22Rv1 (cell line): ENCODE measurements at regions not wholly inside any gene's neighbourhood (a gene's known extent, or its start where the extent isn't known, plus 50 kb on each side); places are given as distances from the start of the nearest gene placed in this dataset.

ENCODE experiments used
- ZFX ChIP-seq: fragments of 450-650 bp; IDR thresholded peaks from 2 replicates; pipeline ENCODE4 v1.6.1; 2017; ENCODE audit warnings: antibody characterized with exemption, borderline replicate concordance
- TF ChIP-seq, protein P1 (sequence below): fragments of 450-650 bp; IDR thresholded peaks from 2 replicates; pipeline ENCODE4 v1.5.1; 2017; ENCODE audit warnings: mild to moderate bottlenecking

DNA sequence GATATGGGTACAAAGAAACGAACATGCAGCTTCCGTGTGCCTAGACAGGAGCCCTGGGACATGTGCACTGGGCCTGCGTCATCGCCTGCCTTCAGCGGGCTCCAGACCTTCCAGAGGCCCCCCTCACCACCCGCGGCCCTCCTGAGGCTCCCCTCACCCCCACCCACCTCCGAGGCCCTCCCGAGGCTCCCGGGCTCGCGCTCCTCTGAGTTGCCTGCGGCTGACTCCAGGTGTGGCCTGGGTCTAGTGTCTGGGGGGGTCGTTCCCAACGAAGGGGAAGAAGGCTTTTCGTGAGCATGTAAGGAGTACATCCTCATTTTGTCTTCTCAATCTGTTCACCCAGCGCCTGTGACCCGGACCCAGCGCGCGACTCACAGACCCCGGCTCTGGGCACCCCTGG lies 177.3 kb upstream of the ZNF32 start:
- TF ChIP-seq, protein P1, sequence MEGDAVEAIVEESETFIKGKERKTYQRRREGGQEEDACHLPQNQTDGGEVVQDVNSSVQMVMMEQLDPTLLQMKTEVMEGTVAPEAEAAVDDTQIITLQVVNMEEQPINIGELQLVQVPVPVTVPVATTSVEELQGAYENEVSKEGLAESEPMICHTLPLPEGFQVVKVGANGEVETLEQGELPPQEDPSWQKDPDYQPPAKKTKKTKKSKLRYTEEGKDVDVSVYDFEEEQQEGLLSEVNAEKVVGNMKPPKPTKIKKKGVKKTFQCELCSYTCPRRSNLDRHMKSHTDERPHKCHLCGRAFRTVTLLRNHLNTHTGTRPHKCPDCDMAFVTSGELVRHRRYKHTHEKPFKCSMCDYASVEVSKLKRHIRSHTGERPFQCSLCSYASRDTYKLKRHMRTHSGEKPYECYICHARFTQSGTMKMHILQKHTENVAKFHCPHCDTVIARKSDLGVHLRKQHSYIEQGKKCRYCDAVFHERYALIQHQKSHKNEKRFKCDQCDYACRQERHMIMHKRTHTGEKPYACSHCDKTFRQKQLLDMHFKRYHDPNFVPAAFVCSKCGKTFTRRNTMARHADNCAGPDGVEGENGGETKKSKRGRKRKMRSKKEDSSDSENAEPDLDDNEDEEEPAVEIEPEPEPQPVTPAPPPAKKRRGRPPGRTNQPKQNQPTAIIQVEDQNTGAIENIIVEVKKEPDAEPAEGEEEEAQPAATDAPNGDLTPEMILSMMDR: no peak
- no peak for TF ChIP-seq ZFX
